Spinal cord (tissue), 9 donors: ENCODE measurements at regions not wholly inside any gene's neighbourhood (a gene's known extent, or its start where the extent isn't known, plus 50 kb on each side); places are given as distances from the start of the nearest gene placed in this dataset.
"Not testable (repeated sequence)": the region's sequence is repeated elsewhere in the genome, so short reads cannot be mapped to it uniquely, and the experiment has no call there.

Experiments used
- DNase-seq, 6 donors: peaks; one replicate each; pipeline versions ENCODE4 v3.0.0 to v3.0.0-alpha.2; 2013 to 2015; ENCODE audit warnings: low spot score in 6 of 6, low read depth in 4 of 6
- H3K27ac ChIP-seq: one replicate; pipeline ENCODE4 v1.5.1; 2013; ENCODE audit warnings: low read depth, low read length, control low read depth
- H3K27me3 ChIP-seq: one replicate; pipeline ENCODE4 v1.6.1; 2013; ENCODE audit warnings: low read length; ENCODE audit not compliant: control insufficient read depth, insufficient read depth
- H3K36me3 ChIP-seq: one replicate; pipeline ENCODE4 v1.6.1; 2013; ENCODE audit warnings: low read length; ENCODE audit not compliant: control insufficient read depth, insufficient read depth
- H3K4me1 ChIP-seq: one replicate; pipeline ENCODE4 v1.6.1; 2013; ENCODE audit warnings: low read length; ENCODE audit not compliant: control insufficient read depth, insufficient read depth
- H3K4me3 ChIP-seq: one replicate; pipeline ENCODE4 v1.5.1; 2013; ENCODE audit warnings: low read depth, low read length, control low read depth
- H3K9me3 ChIP-seq: one replicate; pipeline ENCODE4 v1.6.1; 2013; ENCODE audit warnings: low read length; ENCODE audit not compliant: control insufficient read depth, insufficient read depth
- WGBS: methylation state at CpG from one replicate; pipeline ENCODE4 v1.1.5; 2013; ENCODE audit warnings: missing lambda C conversion rate; ENCODE audit not compliant: insufficient coverage; 5-methylcytosine and 5-hydroxymethylcytosine counted together
- donor health status: healthy.

DNA sequence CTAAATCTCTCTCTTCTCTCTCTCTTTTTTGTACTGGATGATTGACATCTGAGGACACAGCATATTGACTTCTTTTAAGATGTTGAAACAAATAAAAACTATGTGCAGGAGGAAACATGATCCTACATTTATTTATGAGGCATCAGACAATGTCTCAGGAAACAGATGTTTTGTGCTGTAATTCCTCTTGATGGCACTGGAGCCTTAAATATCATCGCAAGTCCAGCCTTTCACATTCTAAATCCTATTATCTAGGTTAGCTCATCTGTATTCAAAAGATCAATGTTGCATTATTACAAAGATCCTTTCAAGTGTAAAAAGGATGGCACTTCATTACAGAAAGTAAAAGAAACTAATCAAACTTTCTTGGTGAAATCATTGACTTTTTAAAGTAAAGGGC lies 63.9 kb downstream of the MAT2B start:
- DNase-seq, result peak in 2 of 6 donors; percentile 64 to 92
- H3K27me3 ChIP-seq, result peaks cover 27% of the 10 kb centered on the region
- no peak overlapping the region for H3K27ac ChIP-seq
- no CpG with 5 or more reads among the region's 1 CpG for WGBS
- H3K9me3 ChIP-seq, result no peaks in the 10 kb centered on the region
- H3K36me3 ChIP-seq, result no peaks in the 10 kb centered on the region
- no peak overlapping the region for H3K4me3 ChIP-seq
- peaks cover 10% of the 10 kb centered on the region for H3K4me1 ChIP-seq

- Histone ChIP-seq H3K9me3 (no peaks in the 10 kb centered on the region), H3K27me3 (peaks cover 6% of the 10 kb centered on the region), H3K4me1 (no peaks in the 10 kb centered on the region), H3K36me3 (no peaks in the 10 kb centered on the region), H3K4me3 (no peak overlapping the region), H3K27ac (no peak overlapping the region)
- peak in 2 of 6 donors; percentile 27 to 58 for DNase-seq
- no CpG with 5 or more reads among the region's 3 CpGs for WGBS
Observed at GRCh38 chr5:163571744-163572143, 66.3 kb downstream of the MAT2B start.

GRCh38 chr5:163574472-163575440 lies 69.3 kb downstream of the MAT2B start:
- WGBS, result no CpG with 5 or more reads among the region's 5 CpGs

DNA sequence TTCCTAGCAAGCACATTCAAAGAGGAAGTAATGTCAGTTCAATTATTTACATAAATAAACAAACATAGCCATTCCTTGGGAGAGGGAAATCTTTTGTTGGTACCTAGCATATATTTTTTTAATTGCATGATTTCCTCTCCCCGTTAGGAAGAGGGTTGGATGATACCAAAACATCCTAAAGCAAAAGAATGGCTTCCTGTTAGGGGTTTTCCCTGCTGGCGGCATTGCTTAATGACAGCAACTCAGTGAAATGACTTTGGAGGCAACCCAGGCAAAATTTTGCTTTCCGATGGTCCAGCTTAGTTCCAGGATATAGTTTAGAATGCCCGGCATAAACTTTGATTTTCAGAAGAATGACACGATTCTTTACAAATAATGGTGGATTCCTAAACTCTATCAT lies 73.2 kb downstream of the MAT2B start:
- H3K27me3 ChIP-seq, result no peaks in the 10 kb centered on the region
- DNase-seq, result no peak
- 94% methylated on average over 4 of the region's 5 CpGs for WGBS
- H3K4me1 ChIP-seq, result no peaks in the 10 kb centered on the region
- no peak overlapping the region for H3K4me3 ChIP-seq
- no peaks in the 10 kb centered on the region for H3K36me3 ChIP-seq
- H3K9me3 ChIP-seq, result no peaks in the 10 kb centered on the region
- H3K27ac ChIP-seq, result no peak overlapping the region

More at GRCh38 chr5:163574472-163575440, 69.3 kb downstream of the MAT2B start:
- no peak overlapping the region for H3K27ac ChIP-seq
- no peak for DNase-seq
- no peaks in the 10 kb centered on the region for H3K4me1 ChIP-seq
- H3K4me3 ChIP-seq, result no peak overlapping the region
- no peaks in the 10 kb centered on the region for H3K36me3 ChIP-seq
- H3K27me3 ChIP-seq, result no peaks in the 10 kb centered on the region
- no peaks in the 10 kb centered on the region for H3K9me3 ChIP-seq

- no CpG with 5 or more reads among the region's 4 CpGs for WGBS
- DNase-seq, result no peak
- no peaks in the 10 kb centered on the region for H3K9me3 ChIP-seq
- no peaks in the 10 kb centered on the region for H3K27me3 ChIP-seq
- no peaks in the 10 kb centered on the region for H3K36me3 ChIP-seq
- H3K4me1 ChIP-seq, result no peaks in the 10 kb centered on the region
- no peak overlapping the region for H3K4me3 ChIP-seq
- no peak overlapping the region for H3K27ac ChIP-seq
Observed at GRCh38 chr5:163579729-163580128, 74.3 kb downstream of the MAT2B start.

- WGBS, result no CpG with 5 or more reads among the region's 2 CpGs
- no peaks in the 10 kb centered on the region for H3K27me3 ChIP-seq
- no peaks in the 10 kb centered on the region for H3K36me3 ChIP-seq
- no peak overlapping the region for H3K4me3 ChIP-seq
- H3K9me3 ChIP-seq, result no peaks in the 10 kb centered on the region
- H3K4me1 ChIP-seq, result no peaks in the 10 kb centered on the region
- DNase-seq, result no peak
- no peak overlapping the region for H3K27ac ChIP-seq
Observed at GRCh38 chr5:163580516-163580915, 75.1 kb downstream of the MAT2B start.

DNA sequence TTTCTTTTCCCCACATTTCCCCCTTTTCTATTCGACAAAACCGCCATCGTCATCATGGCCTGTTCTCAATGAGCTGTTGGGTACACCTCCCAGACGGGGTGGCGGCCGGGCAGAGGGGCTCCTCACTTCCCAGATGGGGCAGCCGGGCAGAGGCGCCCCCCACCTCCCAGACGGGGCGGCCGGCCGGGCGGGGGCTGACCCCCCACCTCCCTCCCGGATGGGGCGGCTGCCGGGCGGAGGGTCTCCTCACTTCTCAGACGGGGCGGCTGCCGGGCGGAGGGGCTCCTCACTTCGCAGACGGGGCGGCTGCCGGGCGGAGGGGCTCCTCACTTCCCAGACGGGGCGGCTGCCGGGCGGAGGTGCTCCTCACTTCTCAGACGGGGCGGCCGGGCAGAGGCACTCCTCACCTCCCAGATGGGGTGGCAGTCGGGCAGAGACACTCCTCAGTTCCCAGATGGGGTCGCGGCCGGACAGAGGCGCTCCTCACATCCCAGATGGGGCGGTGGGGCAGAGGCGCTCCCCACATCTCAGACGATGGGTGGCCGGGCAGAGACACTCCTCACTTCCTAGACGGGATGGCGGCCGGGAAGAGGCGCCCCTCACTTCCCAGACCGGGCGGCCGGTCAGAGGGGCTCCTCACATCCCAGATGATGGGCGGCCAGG lies 78.2 kb downstream of the MAT2B start:
- H3K9me3 ChIP-seq, H3K27ac ChIP-seq, H3K4me1 ChIP-seq, DNase-seq, H3K36me3 ChIP-seq, H3K4me3 ChIP-seq, H3K27me3 ChIP-seq: not testable (repeated sequence)
- WGBS, result 98% methylated on average over 16 of the region's 50 CpGs

DNA sequence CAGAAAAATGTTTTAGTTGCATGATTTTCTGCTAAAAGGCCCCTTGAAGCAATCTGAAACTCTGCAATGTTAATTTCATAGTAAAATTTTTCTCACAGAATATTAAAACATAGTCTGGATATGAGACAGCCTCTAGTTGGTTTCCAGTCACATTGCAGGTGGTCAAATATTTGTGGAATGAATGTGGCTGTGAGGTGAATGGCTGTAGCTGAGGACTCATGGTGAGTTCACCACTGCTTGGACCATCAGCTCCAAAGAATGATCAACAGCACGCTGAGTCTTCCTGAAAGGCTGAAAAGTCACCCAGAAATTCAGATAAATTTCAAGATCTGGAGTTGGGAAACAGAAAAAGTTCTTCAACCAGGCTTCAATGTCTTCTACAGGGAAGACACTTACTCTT lies 79.8 kb downstream of the MAT2B start:
- Histone ChIP-seq H3K9me3 (no peaks in the 10 kb centered on the region), H3K36me3 (no peaks in the 10 kb centered on the region), H3K4me1 (no peaks in the 10 kb centered on the region), H3K4me3 (no peak overlapping the region), H3K27ac (no peak overlapping the region), H3K27me3 (no peaks in the 10 kb centered on the region)
- no peak for DNase-seq
- whole genome bisulfite sequencing, result 100% methylated on average over 1 of the region's 1 CpG

DNA sequence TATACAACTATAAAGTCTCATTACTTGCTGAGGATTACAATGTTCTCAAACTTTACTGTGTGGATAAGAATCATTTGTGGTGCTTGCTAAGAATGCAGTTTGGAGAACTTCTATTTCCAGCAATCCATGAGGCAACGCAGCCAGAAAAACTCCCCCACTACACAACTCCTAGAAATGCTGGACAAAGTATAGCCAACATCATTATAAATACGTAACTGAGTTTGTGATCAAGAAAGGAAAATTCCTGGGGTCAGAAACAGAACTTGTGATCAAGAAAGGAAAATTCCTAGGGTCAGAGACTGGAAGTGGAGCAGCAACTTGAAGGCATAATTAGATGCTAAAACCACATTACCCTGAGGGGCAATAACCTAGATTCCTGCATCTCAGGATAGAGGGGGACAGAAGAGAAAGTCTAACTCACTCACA lies 81.1 kb downstream of the MAT2B start:
- Histone ChIP-seq H3K36me3 (no peaks in the 10 kb centered on the region), H3K27ac (no peak overlapping the region), H3K4me3 (no peak overlapping the region), H3K27me3 (no peaks in the 10 kb centered on the region), H3K4me1 (no peaks in the 10 kb centered on the region), H3K9me3 (no peaks in the 10 kb centered on the region)
- WGBS, result no CpG with 5 or more reads among the region's 2 CpGs
- no peak for DNase-seq
